GM12873 (cell line): ENCODE measurements at regions not wholly inside any gene's neighbourhood (a gene's known extent, or its start where the extent isn't known, plus 50 kb on each side); places are given as distances from the start of the nearest gene placed in this dataset.

Experiments
- CTCF ChIP-seq: IDR thresholded peaks from 2 replicates; pipeline ENCODE4 v1.5.1; 2012; ENCODE audit warnings: low read depth, mild to moderate bottlenecking, moderate library complexity, low read length, control low read depth; ENCODE audit not compliant: insufficient read depth; ENCODE audit errors: missing control alignments

- TF ChIP-seq CTCF: no peak
Measured at GRCh38 chr4:86512631-86513030, 81.5 kb upstream of the PTPN13 start.

- TF ChIP-seq CTCF: no peak
Measured at GRCh38 chr4:86521373-86521969, 72.6 kb upstream of the PTPN13 start.

- TF ChIP-seq CTCF: peak; percentile 9
Measured at GRCh38 chr4:86522349-86522748, 71.8 kb upstream of the PTPN13 start.

GRCh38 chr4:86523333-86523732 lies 70.8 kb upstream of the PTPN13 start:
- TF ChIP-seq CTCF: no peak

- TF ChIP-seq CTCF: no peak
Measured at GRCh38 chr4:86529436-86529835, 64.7 kb upstream of the PTPN13 start.

GRCh38 chr4:86530183-86530582 lies 63.9 kb upstream of the PTPN13 start:
- no peak for TF ChIP-seq CTCF

GRCh38 chr4:86531440-86531839 lies 62.7 kb upstream of the PTPN13 start:
- no peak for TF ChIP-seq CTCF

GRCh38 chr4:86532851-86533250 lies 61.3 kb upstream of the PTPN13 start:
- no peak for TF ChIP-seq CTCF
